Right atrium auricular region (tissue), 2 donors: ENCODE measurements at regions not wholly inside any gene's neighbourhood (a gene's known extent, or its start where the extent isn't known, plus 50 kb on each side); places are given as distances from the start of the nearest gene placed in this dataset.
"Not testable (repeated sequence)": the region's sequence is repeated elsewhere in the genome, so short reads cannot be mapped to it uniquely, and the experiment has no call there.

Experiments used
- DNase-seq: peaks from one replicate; pipeline ENCODE4 v3.0.0-alpha.2; 2019; ENCODE audit warnings: low spot score
- H3K27ac ChIP-seq, 2 donors: fragments of 200-600 bp; sonication (generic); 1 replicate in 1 of 2; 2 replicates in 1 of 2; pipeline ENCODE4 v1.5.1; 2016 to 2019
- H3K27me3 ChIP-seq, 2 donors: fragments of 200-600 bp; sonication (generic); one replicate each; pipeline versions ENCODE4 v1.5.1 to v1.6.0; 2017 to 2019
- H3K36me3 ChIP-seq: fragments of 200-600 bp; sonication (generic); one replicate; pipeline ENCODE4 v1.5.1; 2016
- H3K4me1 ChIP-seq, 2 donors: fragments of 200-600 bp; sonication (generic); one replicate each; pipeline versions ENCODE4 v1.5.1 to v1.6.0; 2017 to 2019
- H3K4me3 ChIP-seq, 2 donors: fragments of 200-600 bp; sonication (generic); 1 replicate in 1 of 2; 2 replicates in 1 of 2; pipeline ENCODE4 v1.5.1; 2017 to 2019; ENCODE audit warnings: mild to moderate bottlenecking in 1 of 2, moderate library complexity in 1 of 2
- H3K9me3 ChIP-seq, 2 donors: fragments of 200-600 bp; sonication (generic); one replicate each; pipeline ENCODE4 v1.5.1; 2019

DNA sequence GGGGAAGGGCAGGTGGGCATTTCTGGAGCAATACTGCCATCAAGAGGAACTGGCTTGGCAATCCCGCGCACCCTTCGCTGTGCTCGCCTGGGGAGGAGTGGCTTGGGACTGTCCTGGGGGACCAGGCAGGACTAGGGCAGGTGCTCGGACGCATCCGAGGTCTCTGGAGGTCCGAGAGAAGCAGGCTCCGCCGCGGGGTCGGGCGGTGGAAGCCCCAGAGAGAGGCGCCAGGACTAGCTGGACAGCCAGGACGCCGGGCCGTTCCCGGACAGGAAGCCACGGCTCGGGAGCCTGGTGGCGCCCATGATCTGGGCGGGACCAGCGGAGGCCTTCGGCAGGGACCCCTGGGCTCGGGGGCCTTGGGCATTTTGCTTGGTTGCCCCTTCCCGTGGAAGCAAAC is 174.3 kb downstream of the PLS3 start:
- peak overlapping the region in 1 of 2 donors; percentile 84 for H3K27ac ChIP-seq
- not testable (repeated sequence) for H3K4me1 ChIP-seq, H3K36me3 ChIP-seq, H3K9me3 ChIP-seq, H3K27me3 ChIP-seq, DNase-seq
- H3K4me3 ChIP-seq: peak overlapping the region in 1 of 2 donors; percentile 63
